Testis (tissue), 2 donors: ENCODE measurements at regions not wholly inside any gene's neighbourhood (a gene's known extent, or its start where the extent isn't known, plus 50 kb on each side); places are given as distances from the start of the nearest gene placed in this dataset.

Experiments
- POLR2A ChIP-seq: fragments of 450-650 bp; IDR thresholded peaks from one replicate; pipeline ENCODE4 v1.6.1; 2017; ENCODE audit warnings: antibody characterized with exemption, mild to moderate bottlenecking, moderate library complexity
- TF ChIP-seq, protein P1 (sequence below), 3 experiments: fragments of 450-650 bp in 2 of 3; fragments of 200-600 bp in 1 of 3; sonication (generic) in 1 of 3; IDR thresholded peaks; one replicate each; pipeline ENCODE4 v1.5.1; 2016 to 2019; ENCODE audit warnings: antibody characterized with exemption in 3 of 3, mild to moderate bottlenecking in 2 of 3, moderate library complexity in 1 of 3

DNA sequence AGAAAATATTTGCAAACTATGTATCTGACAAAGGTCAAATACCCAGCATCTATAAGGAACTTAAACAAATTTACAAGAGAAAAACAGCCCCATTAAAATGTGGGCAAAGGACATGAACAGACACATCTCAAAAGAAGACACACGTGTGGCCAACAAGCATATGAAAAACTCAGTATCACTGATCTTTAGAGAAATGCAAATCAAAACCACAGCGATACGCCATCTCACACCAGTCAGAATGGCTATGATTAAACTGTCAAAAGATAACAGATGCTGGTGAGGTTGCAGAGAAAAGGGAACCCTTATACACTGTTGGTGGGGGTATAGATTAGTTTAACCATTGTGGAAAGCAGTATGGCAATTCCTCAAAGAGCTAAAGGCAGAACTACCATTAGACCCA is 64.3 kb upstream of the RBMS1 start:
- TF ChIP-seq, protein P1, sequence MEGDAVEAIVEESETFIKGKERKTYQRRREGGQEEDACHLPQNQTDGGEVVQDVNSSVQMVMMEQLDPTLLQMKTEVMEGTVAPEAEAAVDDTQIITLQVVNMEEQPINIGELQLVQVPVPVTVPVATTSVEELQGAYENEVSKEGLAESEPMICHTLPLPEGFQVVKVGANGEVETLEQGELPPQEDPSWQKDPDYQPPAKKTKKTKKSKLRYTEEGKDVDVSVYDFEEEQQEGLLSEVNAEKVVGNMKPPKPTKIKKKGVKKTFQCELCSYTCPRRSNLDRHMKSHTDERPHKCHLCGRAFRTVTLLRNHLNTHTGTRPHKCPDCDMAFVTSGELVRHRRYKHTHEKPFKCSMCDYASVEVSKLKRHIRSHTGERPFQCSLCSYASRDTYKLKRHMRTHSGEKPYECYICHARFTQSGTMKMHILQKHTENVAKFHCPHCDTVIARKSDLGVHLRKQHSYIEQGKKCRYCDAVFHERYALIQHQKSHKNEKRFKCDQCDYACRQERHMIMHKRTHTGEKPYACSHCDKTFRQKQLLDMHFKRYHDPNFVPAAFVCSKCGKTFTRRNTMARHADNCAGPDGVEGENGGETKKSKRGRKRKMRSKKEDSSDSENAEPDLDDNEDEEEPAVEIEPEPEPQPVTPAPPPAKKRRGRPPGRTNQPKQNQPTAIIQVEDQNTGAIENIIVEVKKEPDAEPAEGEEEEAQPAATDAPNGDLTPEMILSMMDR (IDR thresholded peaks at IDR 0.05): no peak
- TF ChIP-seq POLR2A: no peak
